ENCODE measurements at regions not wholly inside any gene's neighbourhood (a gene's known extent, or its start where the extent isn't known, plus 50 kb on each side); places are given as distances from the start of the nearest gene placed in this dataset.

DNA sequence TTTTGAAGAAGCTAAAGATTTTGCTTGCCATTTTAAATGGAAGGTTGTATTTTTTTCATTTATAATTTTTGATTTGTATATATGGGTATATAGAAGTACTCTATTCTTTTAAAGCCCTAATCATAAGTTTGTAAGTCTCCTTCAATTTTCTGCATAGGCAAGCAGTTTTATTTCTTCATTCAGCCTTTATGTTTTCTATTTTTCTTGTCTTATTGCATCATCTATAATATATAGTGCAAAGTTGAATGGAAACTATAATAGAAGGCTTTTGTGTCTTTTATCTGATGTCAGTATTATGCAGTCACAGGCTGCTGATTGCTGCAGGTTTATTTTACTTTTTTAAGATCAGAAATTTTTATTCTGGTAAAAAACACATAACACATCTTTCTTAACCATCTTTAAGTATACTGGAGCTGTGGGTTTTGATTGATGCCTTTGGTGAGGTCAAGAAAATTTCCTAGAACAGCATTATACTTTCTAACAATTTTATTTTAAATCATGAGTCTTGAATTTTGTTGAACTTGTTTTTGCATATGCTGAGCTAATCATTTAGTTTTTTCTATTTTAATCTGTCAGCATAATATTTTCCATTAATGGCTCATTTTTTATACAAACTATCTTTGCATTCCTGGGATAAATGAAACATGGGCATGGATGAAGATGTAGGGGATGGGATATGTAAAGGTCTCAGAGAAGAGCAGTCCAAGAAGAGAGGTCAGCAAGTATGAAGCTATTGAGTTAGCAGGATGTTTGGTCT, 366.7 kb upstream of the MAP3K7 start:
- Mint-ChIP-seq H3K9me3 (peaks cover 0 to 2% (median 0%) of the 10 kb centered on the region in 7 donors), H3K4me1 (no peaks in the 10 kb centered on the region), H3K36me3 (no peaks in the 10 kb centered on the region), H3K27me3 (ENCODE audit: low read depth in 3 of 3) (peaks cover 0 to 1% (median 0%) of the 10 kb centered on the region in 3 donors), H3K4me3 (no peak overlapping the region), H3K27ac (no peak overlapping the region)
- Histone ChIP-seq H3K27ac (ENCODE audit: low read depth in 1 of 2, low read length in 2 of 2) (no peak overlapping the region), H3K4me3 (replicated peaks in 1 of 3; ENCODE audit: low read depth in 2 of 3, low read length in 3 of 3) (no peak overlapping the region), H3K9ac (ENCODE audit: insufficient read depth, low read length, poor library complexity, severe bottlenecking) (no peak overlapping the region), H3K79me2 (ENCODE audit: insufficient read depth, low read length) (no peaks in the 10 kb centered on the region), H2AFZ (ENCODE audit: insufficient read depth, low read depth, low read length, poor library complexity, severe bottlenecking) (no peak overlapping the region), H4K20me1 (ENCODE audit: insufficient read depth, low read length) (no peaks in the 10 kb centered on the region), H3K4me2 (replicated peaks; ENCODE audit: extremely low read depth, low read length, poor library complexity, severe bottlenecking) (no peak overlapping the region), H3K4me1 (ENCODE audit: control insufficient read depth in 1 of 2, insufficient read depth in 2 of 2, low read length in 2 of 2) (no peaks in the 10 kb centered on the region), H3K36me3 (replicated peaks in 1 of 2; ENCODE audit: control insufficient read depth in 1 of 2, insufficient read depth in 2 of 2, low read length in 2 of 2) (no peaks in the 10 kb centered on the region), H3K27me3 (ENCODE audit: control insufficient read depth in 2 of 2, insufficient read depth in 2 of 2, low read length in 2 of 2) (no peaks in the 10 kb centered on the region), H3K9me3 (replicated peaks in 1 of 2; ENCODE audit: control insufficient read depth in 1 of 2, insufficient read depth in 1 of 2, low read length in 2 of 2) (no peaks in the 10 kb centered on the region)
- no peak for DNase-seq
- TF ChIP-seq, protein P1, sequence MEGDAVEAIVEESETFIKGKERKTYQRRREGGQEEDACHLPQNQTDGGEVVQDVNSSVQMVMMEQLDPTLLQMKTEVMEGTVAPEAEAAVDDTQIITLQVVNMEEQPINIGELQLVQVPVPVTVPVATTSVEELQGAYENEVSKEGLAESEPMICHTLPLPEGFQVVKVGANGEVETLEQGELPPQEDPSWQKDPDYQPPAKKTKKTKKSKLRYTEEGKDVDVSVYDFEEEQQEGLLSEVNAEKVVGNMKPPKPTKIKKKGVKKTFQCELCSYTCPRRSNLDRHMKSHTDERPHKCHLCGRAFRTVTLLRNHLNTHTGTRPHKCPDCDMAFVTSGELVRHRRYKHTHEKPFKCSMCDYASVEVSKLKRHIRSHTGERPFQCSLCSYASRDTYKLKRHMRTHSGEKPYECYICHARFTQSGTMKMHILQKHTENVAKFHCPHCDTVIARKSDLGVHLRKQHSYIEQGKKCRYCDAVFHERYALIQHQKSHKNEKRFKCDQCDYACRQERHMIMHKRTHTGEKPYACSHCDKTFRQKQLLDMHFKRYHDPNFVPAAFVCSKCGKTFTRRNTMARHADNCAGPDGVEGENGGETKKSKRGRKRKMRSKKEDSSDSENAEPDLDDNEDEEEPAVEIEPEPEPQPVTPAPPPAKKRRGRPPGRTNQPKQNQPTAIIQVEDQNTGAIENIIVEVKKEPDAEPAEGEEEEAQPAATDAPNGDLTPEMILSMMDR (IDR thresholded peaks at IDR 0.05) = no peak
- intact Hi-C loops (cut with micrococcal nuclease) = no loop called here

DNA sequence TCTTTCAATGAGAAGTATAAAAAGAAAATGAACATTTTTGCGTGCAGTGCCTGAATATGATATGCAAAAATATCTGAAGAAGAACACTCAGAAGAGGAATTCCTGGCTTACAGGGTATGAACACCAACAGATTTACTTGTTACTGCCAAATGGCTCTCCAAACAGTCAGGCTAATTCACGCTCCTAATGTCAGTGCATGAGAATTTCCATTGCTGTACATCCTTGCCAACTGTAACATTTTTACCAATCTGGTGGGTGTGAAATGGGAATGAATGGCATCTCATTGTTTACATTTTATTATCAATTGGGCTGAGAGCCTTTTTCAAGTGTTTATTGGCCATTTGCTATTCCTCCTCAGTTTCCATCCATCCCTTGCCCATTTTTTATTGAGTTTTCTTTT, 365.3 kb upstream of the MAP3K7 start:
- H3K36me3 Mint-ChIP-seq = no peaks in the 10 kb centered on the region
- Histone ChIP-seq H3K27ac (ENCODE audit: low read depth in 1 of 2, low read length in 2 of 2) (no peak overlapping the region), H4K20me1 (ENCODE audit: insufficient read depth, low read length) (no peaks in the 10 kb centered on the region), H3K4me1 (ENCODE audit: control insufficient read depth in 1 of 2, insufficient read depth in 2 of 2, low read length in 2 of 2) (no peaks in the 10 kb centered on the region), H3K4me2 (replicated peaks; ENCODE audit: extremely low read depth, low read length, poor library complexity, severe bottlenecking) (no peak overlapping the region), H3K27me3 (ENCODE audit: control insufficient read depth in 2 of 2, insufficient read depth in 2 of 2, low read length in 2 of 2) (no peaks in the 10 kb centered on the region), H3K79me2 (ENCODE audit: insufficient read depth, low read length) (no peaks in the 10 kb centered on the region), H3K9ac (ENCODE audit: insufficient read depth, low read length, poor library complexity, severe bottlenecking) (no peak overlapping the region), H3K36me3 (replicated peaks in 1 of 2; ENCODE audit: control insufficient read depth in 1 of 2, insufficient read depth in 2 of 2, low read length in 2 of 2) (no peaks in the 10 kb centered on the region), H3K9me3 (replicated peaks in 1 of 2; ENCODE audit: control insufficient read depth in 1 of 2, insufficient read depth in 1 of 2, low read length in 2 of 2) (no peaks in the 10 kb centered on the region), H2AFZ (ENCODE audit: insufficient read depth, low read depth, low read length, poor library complexity, severe bottlenecking) (no peak overlapping the region), H3K4me3 (replicated peaks in 1 of 3; ENCODE audit: low read depth in 2 of 3, low read length in 3 of 3) (no peak overlapping the region)
- H3K27me3 Mint-ChIP-seq (ENCODE audit: low read depth in 3 of 3) = peaks cover 0 to 1% (median 0%) of the 10 kb centered on the region in 3 donors
- no peaks in the 10 kb centered on the region for H3K4me1 Mint-ChIP-seq
- DNase-seq = no peak
- no CpG with 5 or more reads among the region's 2 CpGs for WGBS (ENCODE audit: insufficient coverage)
- no peak overlapping the region for H3K4me3 Mint-ChIP-seq
- H3K9me3 Mint-ChIP-seq = peaks cover 0 to 2% (median 0%) of the 10 kb centered on the region in 7 donors
- intact Hi-C loops (cut with micrococcal nuclease) = no loop called here
- TF ChIP-seq, protein P1 (IDR thresholded peaks at IDR 0.05) = no peak
- H3K27ac Mint-ChIP-seq = no peak overlapping the region
